Neural progenitor cell (in vitro differentiated cells): ENCODE measurements at regions not wholly inside any gene's neighbourhood (a gene's known extent, or its start where the extent isn't known, plus 50 kb on each side); places are given as distances from the start of the nearest gene placed in this dataset.

Experiments
- DNase-seq: peaks from one replicate; pipeline ENCODE4 v3.0.0-alpha.2; 2016; ENCODE audit warnings: low spot score
- H2AFZ ChIP-seq: fragments of 200-600 bp; sonication (generic); replicated peaks from 2 replicates; pipeline ENCODE4 v1.6.1; 2016; ENCODE audit warnings: antibody characterized with exemption
- H3F3A ChIP-seq: fragments of 200-600 bp; sonication (generic); 2 replicates; pipeline ENCODE4 v1.6.1; 2016; ENCODE audit warnings: antibody characterized with exemption, low read depth
- H3K27ac ChIP-seq: fragments of 200-600 bp; sonication (generic); 2 replicates; pipeline ENCODE4 v1.5.1; 2016; ENCODE audit warnings: mild to moderate bottlenecking
- H3K27me3 ChIP-seq: fragments of 200-600 bp; sonication (generic); 2 replicates; pipeline ENCODE4 v1.6.1; 2016; ENCODE audit warnings: mild to moderate bottlenecking, moderate library complexity
- H3K36me3 ChIP-seq: fragments of 200-600 bp; sonication (generic); 2 replicates; pipeline ENCODE4 v1.5.1; 2016
- H3K4me1 ChIP-seq: fragments of 200-600 bp; sonication (generic); 2 replicates; pipeline ENCODE4 v1.6.1; 2016; ENCODE audit warnings: mixed run types
- H3K4me2 ChIP-seq: fragments of 200-600 bp; sonication (generic); 2 replicates; pipeline ENCODE4 v1.6.1; 2016
- H3K4me3 ChIP-seq: fragments of 200-600 bp; sonication (generic); 2 replicates; pipeline ENCODE4 v1.5.1; 2016
- H3K79me2 ChIP-seq: fragments of 200-600 bp; sonication (generic); 2 replicates; pipeline ENCODE4 v1.6.1; 2016; ENCODE audit warnings: low read depth
- H3K9ac ChIP-seq: fragments of 200-600 bp; sonication (generic); 2 replicates; pipeline ENCODE4 v1.6.1; 2016
- H3K9me3 ChIP-seq: fragments of 200-600 bp; sonication (generic); 2 replicates; pipeline ENCODE4 v1.5.1; 2016; ENCODE audit warnings: low read depth
- H4K20me1 ChIP-seq: fragments of 200-600 bp; sonication (generic); 2 replicates; pipeline ENCODE4 v1.6.1; 2016; ENCODE audit warnings: low read depth
- H3K27ac Mint-ChIP-seq: 3 replicates; pipeline ENCODE4 v1.8.0; 2021; ENCODE audit warnings: mixed read lengths
- H3K27me3 Mint-ChIP-seq: 2 replicates; pipeline ENCODE4 v1.8.0; 2022; ENCODE audit warnings: low read depth, mild to moderate bottlenecking, inconsistent platforms, moderate library complexity, mixed read lengths; ENCODE audit not compliant: insufficient read depth
- H3K36me3 Mint-ChIP-seq: 3 replicates; pipeline ENCODE4 v1.8.0; 2021; ENCODE audit warnings: mixed read lengths
- H3K4me1 Mint-ChIP-seq: 3 replicates; pipeline ENCODE4 v1.8.0; 2021; ENCODE audit warnings: mixed read lengths
- H3K4me3 Mint-ChIP-seq: 3 replicates; pipeline ENCODE4 v1.8.0; 2021; ENCODE audit warnings: mild to moderate bottlenecking, moderate library complexity, mixed read lengths
- H3K9me3 Mint-ChIP-seq: 3 replicates; pipeline ENCODE4 v1.8.0; 2020; ENCODE audit warnings: mixed read lengths
- CTCF ChIP-seq: fragments of 200-600 bp; sonication (generic); IDR thresholded peaks from 2 replicates; pipeline ENCODE4 v1.5.1; 2017; ENCODE audit warnings: antibody characterized with exemption, mild to moderate bottlenecking
- EZH2 ChIP-seq: fragments of 200-600 bp; sonication (generic); IDR thresholded peaks from 2 replicates; pipeline ENCODE4 v1.6.1; 2017; ENCODE audit warnings: antibody characterized with exemption, mild to moderate bottlenecking, moderate library complexity
- EZH2phosphoT487 ChIP-seq: fragments of 200-600 bp; sonication (generic); IDR thresholded peaks from 2 replicates; pipeline ENCODE4 v1.6.1; 2017; ENCODE audit warnings: antibody characterized with exemption

GRCh38 chr1:157368363-157368762 is 184.0 kb downstream of the FCRL5 start:
- no peak for TF ChIP-seq EZH2phosphoT487
- TF ChIP-seq EZH2: no peak
- no peak overlapping the region for H3K27ac ChIP-seq
- peak overlapping the region; percentile 17 for H3K27ac Mint-ChIP-seq
- H3K27me3 ChIP-seq: no peaks in the 10 kb centered on the region
- H3K4me3 ChIP-seq: no peak overlapping the region
- no peak overlapping the region for H3K9ac ChIP-seq
- no peak overlapping the region for H2AFZ ChIP-seq
- no peaks in the 10 kb centered on the region for H3K9me3 ChIP-seq
- H3K27me3 Mint-ChIP-seq: peaks cover 2% of the 10 kb centered on the region
- H3K4me2 ChIP-seq: no peak overlapping the region
- H3K4me3 Mint-ChIP-seq: no peak overlapping the region
- no peaks in the 10 kb centered on the region for H3K4me1 Mint-ChIP-seq
- H3K9me3 Mint-ChIP-seq: no peaks in the 10 kb centered on the region
- H3K36me3 ChIP-seq: no peaks in the 10 kb centered on the region
- H4K20me1 ChIP-seq: no peaks in the 10 kb centered on the region
- H3F3A ChIP-seq: no peaks in the 10 kb centered on the region
- no peak for DNase-seq
- H3K36me3 Mint-ChIP-seq: no peaks in the 10 kb centered on the region
- H3K4me1 ChIP-seq: no peaks in the 10 kb centered on the region
- no peaks in the 10 kb centered on the region for H3K79me2 ChIP-seq

GRCh38 chr1:157367870-157368269 is 184.4 kb downstream of the FCRL5 start:
- H3K9me3 Mint-ChIP-seq: no peaks in the 10 kb centered on the region
- no peaks in the 10 kb centered on the region for H3K4me1 ChIP-seq
- H3K36me3 Mint-ChIP-seq: no peaks in the 10 kb centered on the region
- no peak overlapping the region for H3K4me3 ChIP-seq
- H3K36me3 ChIP-seq: no peaks in the 10 kb centered on the region
- DNase-seq: no peak
- H3K4me1 Mint-ChIP-seq: no peaks in the 10 kb centered on the region
- no peak overlapping the region for H3K27ac ChIP-seq
- H3K27me3 ChIP-seq: no peaks in the 10 kb centered on the region
- no peak overlapping the region for H3K4me3 Mint-ChIP-seq
- peaks cover 2% of the 10 kb centered on the region for H3K27me3 Mint-ChIP-seq
- H4K20me1 ChIP-seq: no peaks in the 10 kb centered on the region
- H3K4me2 ChIP-seq: no peak overlapping the region
- TF ChIP-seq EZH2phosphoT487 (no peak), CTCF (no peak)
- no peak overlapping the region for H3K9ac ChIP-seq
- H3K9me3 ChIP-seq: no peaks in the 10 kb centered on the region
- no peak overlapping the region for H2AFZ ChIP-seq
- H3K79me2 ChIP-seq: no peaks in the 10 kb centered on the region
- H3F3A ChIP-seq: no peaks in the 10 kb centered on the region
- H3K27ac Mint-ChIP-seq: no peak overlapping the region

DNA sequence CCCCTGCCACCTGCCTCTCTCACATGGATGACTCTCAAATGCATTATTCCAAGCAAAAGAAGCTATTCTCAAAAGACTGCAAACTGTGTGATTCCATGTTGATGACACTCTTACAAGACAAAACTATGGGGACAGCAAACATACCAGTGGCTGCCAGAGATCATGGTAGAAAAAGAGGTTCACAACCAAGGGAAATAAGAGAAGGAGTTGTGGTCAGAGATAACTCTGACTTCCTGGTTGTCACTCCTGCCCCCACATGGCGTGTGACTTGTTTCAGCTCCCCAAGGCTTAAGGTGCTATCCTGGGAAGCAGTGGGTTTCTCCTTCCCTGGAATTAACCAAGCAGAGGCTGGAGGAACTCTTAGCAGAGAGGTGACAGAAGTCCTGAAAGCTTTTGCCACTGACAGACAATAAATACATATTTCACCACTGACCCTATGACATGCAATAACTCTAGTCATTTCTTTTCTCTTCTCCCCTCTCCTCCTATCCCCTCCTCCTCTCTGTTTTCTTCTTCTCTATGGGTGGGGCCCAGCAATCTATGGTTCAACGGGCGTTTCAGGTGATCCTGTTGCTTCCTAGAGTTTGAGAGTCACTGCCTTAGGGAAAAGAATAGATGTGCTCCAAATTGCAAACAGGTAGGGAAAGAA is 185.1 kb downstream of the FCRL5 start:
- no peak overlapping the region for H3K27ac ChIP-seq
- no peak overlapping the region for H2AFZ ChIP-seq
- no peak for DNase-seq
- Mint-ChIP-seq H3K4me1 (no peaks in the 10 kb centered on the region), H3K36me3 (no peaks in the 10 kb centered on the region), H3K27me3 (peaks cover 2% of the 10 kb centered on the region), H3K27ac (no peak overlapping the region), H3K9me3 (no peaks in the 10 kb centered on the region), H3K4me3 (no peak overlapping the region)
- H3K9me3 ChIP-seq: no peaks in the 10 kb centered on the region
- H3K4me3 ChIP-seq: no peak overlapping the region
- no peaks in the 10 kb centered on the region for H4K20me1 ChIP-seq
- no peaks in the 10 kb centered on the region for H3K79me2 ChIP-seq
- H3K4me1 ChIP-seq: no peaks in the 10 kb centered on the region
- H3K36me3 ChIP-seq: no peaks in the 10 kb centered on the region
- H3K27me3 ChIP-seq: no peaks in the 10 kb centered on the region
- H3F3A ChIP-seq: no peaks in the 10 kb centered on the region
- no peak overlapping the region for H3K9ac ChIP-seq
- TF ChIP-seq EZH2phosphoT487 (no peak), EZH2 (no peak), CTCF (no peak)
- no peak overlapping the region for H3K4me2 ChIP-seq

- Histone ChIP-seq H3K9me3 (no peaks in the 10 kb centered on the region), H3K36me3 (no peaks in the 10 kb centered on the region), H3K9ac (no peak overlapping the region), H3K79me2 (no peaks in the 10 kb centered on the region), H3K4me2 (no peak overlapping the region), H3K4me1 (no peaks in the 10 kb centered on the region), H2AFZ (no peak overlapping the region), H3K4me3 (no peak overlapping the region), H3K27me3 (no peaks in the 10 kb centered on the region), H3K27ac (no peak overlapping the region), H4K20me1 (no peaks in the 10 kb centered on the region), H3F3A (no peaks in the 10 kb centered on the region)
- Mint-ChIP-seq H3K27me3 (peaks cover 2% of the 10 kb centered on the region), H3K36me3 (no peaks in the 10 kb centered on the region), H3K4me3 (no peak overlapping the region), H3K4me1 (no peaks in the 10 kb centered on the region), H3K9me3 (no peaks in the 10 kb centered on the region), H3K27ac (no peak overlapping the region)
- DNase-seq: no peak
- TF ChIP-seq EZH2phosphoT487 (no peak), EZH2 (no peak), CTCF (no peak)
These were observed 187.7 kb downstream of the FCRL5 start for GRCh38 chr1:157364612-157365011.
